Loucy (cell line): ENCODE measurements at regions not wholly inside any gene's neighbourhood (a gene's known extent, or its start where the extent isn't known, plus 50 kb on each side); places are given as distances from the start of the nearest gene placed in this dataset.

ENCODE experiments used
- CTCF ChIP-seq: fragments of 200-600 bp; sonication (generic); conservative IDR thresholded peaks from 2 replicates; pipeline ENCODE4 v1.5.1; 2014; ENCODE audit warnings: mild to moderate bottlenecking, antibody characterized with exemption, low read length
- EZH2phosphoT487 ChIP-seq: fragments of 200-600 bp; IDR thresholded peaks from 2 replicates; pipeline ENCODE4 v1.6.1; 2018; ENCODE audit warnings: antibody characterized with exemption, mild to moderate bottlenecking, moderate library complexity, borderline replicate concordance

GRCh38 chrX:69034451-69034850 is 130.8 kb downstream of the PJA1 start:
- TF ChIP-seq CTCF (no peak), EZH2phosphoT487 (no peak)
